Ecto neural progenitor cell (in vitro differentiated cells): ENCODE measurements at regions not wholly inside any gene's neighbourhood (a gene's known extent, or its start where the extent isn't known, plus 50 kb on each side); places are given as distances from the start of the nearest gene placed in this dataset.
"Not testable (repeated sequence)": the region's sequence is repeated elsewhere in the genome, so short reads cannot be mapped to it uniquely, and the experiment has no call there.

Experiments
- DNase-seq: peaks from one replicate; pipeline ENCODE4 v3.0.0-alpha.2; 2018; ENCODE audit warnings: low spot score

GRCh38 chr12:126389220-126389841, 1324.1 kb downstream of the AACS start:
- no peak for DNase-seq

GRCh38 chr12:126389961-126390360, 1324.7 kb downstream of the AACS start:
- no peak for DNase-seq

GRCh38 chr12:126390969-126391566, 1325.8 kb downstream of the AACS start:
- DNase-seq = no peak

GRCh38 chr12:126396536-126396935, 1331.3 kb downstream of the AACS start:
- DNase-seq = no peak

GRCh38 chr12:126397071-126397581, 1331.9 kb downstream of the AACS start:
- no peak for DNase-seq

- DNase-seq = no peak
Observed at GRCh38 chr12:126397660-126398059, 1332.4 kb downstream of the AACS start.

- no peak for DNase-seq
Observed at GRCh38 chr12:126400831-126401230, 1335.6 kb downstream of the AACS start.

GRCh38 chr12:126404293-126404881, 1339.2 kb downstream of the AACS start:
- no peak for DNase-seq

GRCh38 chr12:126418400-126418799, 1353.2 kb downstream of the AACS start:
- no peak for DNase-seq

- DNase-seq = no peak
Observed at GRCh38 chr12:126419131-126419530, 1353.9 kb downstream of the AACS start.

- no peak for DNase-seq
Observed at GRCh38 chr12:126424696-126425095, 1359.5 kb downstream of the AACS start.

- no peak for DNase-seq
Observed at GRCh38 chr12:126425264-126425663, 1360.0 kb downstream of the AACS start.

- no peak for DNase-seq
Observed at GRCh38 chr12:126428769-126429168, 1363.5 kb downstream of the AACS start.

- no peak for DNase-seq
Observed at GRCh38 chr12:126430921-126431320, 1365.7 kb downstream of the AACS start.

- DNase-seq = no peak
Observed at GRCh38 chr12:126431767-126432166, 1366.5 kb downstream of the AACS start.

- DNase-seq = no peak
Observed at GRCh38 chr12:126432780-126433179, 1367.5 kb downstream of the AACS start.

- DNase-seq = no peak
Observed at GRCh38 chr12:126434412-126434985, 1369.3 kb downstream of the AACS start.

- no peak for DNase-seq
Observed at GRCh38 chr12:126436041-126436440, 1370.8 kb downstream of the AACS start.

GRCh38 chr12:126437934-126438333, 1372.7 kb downstream of the AACS start:
- DNase-seq = no peak

GRCh38 chr12:126443977-126444376, 1378.7 kb downstream of the AACS start:
- DNase-seq = no peak

GRCh38 chr12:126447346-126447745, 1382.1 kb downstream of the AACS start:
- DNase-seq = no peak

GRCh38 chr12:126451809-126452208, 1386.6 kb downstream of the AACS start:
- DNase-seq = no peak

GRCh38 chr12:126452686-126453085, 1387.5 kb downstream of the AACS start:
- DNase-seq = not testable (repeated sequence)
